NAMALWA (cell line): ENCODE measurements at regions not wholly inside any gene's neighbourhood (a gene's known extent, or its start where the extent isn't known, plus 50 kb on each side); places are given as distances from the start of the nearest gene placed in this dataset.
"Not testable (repeated sequence)": the region's sequence is repeated elsewhere in the genome, so short reads cannot be mapped to it uniquely, and the experiment has no call there.

Experiments used
- DNase-seq: peaks from one replicate; pipeline ENCODE4 v3.0.0-alpha.2; 2015; ENCODE audit warnings: low spot score

GRCh38 chrX:93468075-93468474 is 205.3 kb downstream of the NAP1L3 start:
- DNase-seq, result no peak

GRCh38 chrX:93466383-93466782 is 207.0 kb downstream of the NAP1L3 start:
- DNase-seq, result no peak

- DNase-seq, result no peak
Measured at GRCh38 chrX:93461060-93461459, 212.3 kb downstream of the NAP1L3 start.

GRCh38 chrX:93454509-93454908 is 218.9 kb downstream of the NAP1L3 start:
- DNase-seq, result no peak

GRCh38 chrX:93434721-93435120 is 238.7 kb downstream of the NAP1L3 start:
- not testable (repeated sequence) for DNase-seq

GRCh38 chrX:93428497-93428896 is 244.9 kb downstream of the NAP1L3 start:
- no peak for DNase-seq

GRCh38 chrX:93422693-93423092 is 250.7 kb downstream of the NAP1L3 start:
- peak; percentile 59 for DNase-seq

- DNase-seq, result no peak
Measured at GRCh38 chrX:93420525-93421082, 252.8 kb downstream of the NAP1L3 start.

GRCh38 chrX:93420090-93420489 is 253.3 kb downstream of the NAP1L3 start:
- DNase-seq, result no peak

- no peak for DNase-seq
Measured at GRCh38 chrX:93419642-93420041, 253.7 kb downstream of the NAP1L3 start.

- no peak for DNase-seq
Measured at GRCh38 chrX:93404121-93404520, 269.3 kb downstream of the NAP1L3 start.

GRCh38 chrX:93354651-93355050 is 318.7 kb downstream of the NAP1L3 start:
- DNase-seq, result no peak

- DNase-seq, result no peak
Measured at GRCh38 chrX:93346309-93346708, 327.1 kb downstream of the NAP1L3 start.

- not testable (repeated sequence) for DNase-seq
Measured at GRCh38 chrX:93344287-93344686, 329.1 kb downstream of the NAP1L3 start.

- no peak for DNase-seq
Measured at GRCh38 chrX:93332329-93332728, 341.0 kb downstream of the NAP1L3 start.

- no peak for DNase-seq
Measured at GRCh38 chrX:93322110-93322509, 351.3 kb downstream of the NAP1L3 start.

GRCh38 chrX:93319609-93320008 is 353.8 kb downstream of the NAP1L3 start:
- no peak for DNase-seq
